ENCODE measurements at regions not wholly inside any gene's neighbourhood (a gene's known extent, or its start where the extent isn't known, plus 50 kb on each side); places are given as distances from the start of the nearest gene placed in this dataset.

- ATAC-seq: peak; percentile 63 to 67
- peak overlapping the region; percentile 76 for H3K4me3 Mint-ChIP-seq
- H3K9me3 Mint-ChIP-seq: no peaks in the 10 kb centered on the region
- peak; percentile 34 for DNase-seq
- peaks cover 61% of the 10 kb centered on the region for H3K4me1 Mint-ChIP-seq (ENCODE audit: low read depth)
- no peaks in the 10 kb centered on the region for H3K36me3 Mint-ChIP-seq (ENCODE audit: insufficient read depth)
- no peaks in the 10 kb centered on the region for H3K27me3 Mint-ChIP-seq (ENCODE audit: low read depth)
Observed at GRCh38 chr12:89863493-89863938, 154.9 kb upstream of the ATP2B1 start.

DNA sequence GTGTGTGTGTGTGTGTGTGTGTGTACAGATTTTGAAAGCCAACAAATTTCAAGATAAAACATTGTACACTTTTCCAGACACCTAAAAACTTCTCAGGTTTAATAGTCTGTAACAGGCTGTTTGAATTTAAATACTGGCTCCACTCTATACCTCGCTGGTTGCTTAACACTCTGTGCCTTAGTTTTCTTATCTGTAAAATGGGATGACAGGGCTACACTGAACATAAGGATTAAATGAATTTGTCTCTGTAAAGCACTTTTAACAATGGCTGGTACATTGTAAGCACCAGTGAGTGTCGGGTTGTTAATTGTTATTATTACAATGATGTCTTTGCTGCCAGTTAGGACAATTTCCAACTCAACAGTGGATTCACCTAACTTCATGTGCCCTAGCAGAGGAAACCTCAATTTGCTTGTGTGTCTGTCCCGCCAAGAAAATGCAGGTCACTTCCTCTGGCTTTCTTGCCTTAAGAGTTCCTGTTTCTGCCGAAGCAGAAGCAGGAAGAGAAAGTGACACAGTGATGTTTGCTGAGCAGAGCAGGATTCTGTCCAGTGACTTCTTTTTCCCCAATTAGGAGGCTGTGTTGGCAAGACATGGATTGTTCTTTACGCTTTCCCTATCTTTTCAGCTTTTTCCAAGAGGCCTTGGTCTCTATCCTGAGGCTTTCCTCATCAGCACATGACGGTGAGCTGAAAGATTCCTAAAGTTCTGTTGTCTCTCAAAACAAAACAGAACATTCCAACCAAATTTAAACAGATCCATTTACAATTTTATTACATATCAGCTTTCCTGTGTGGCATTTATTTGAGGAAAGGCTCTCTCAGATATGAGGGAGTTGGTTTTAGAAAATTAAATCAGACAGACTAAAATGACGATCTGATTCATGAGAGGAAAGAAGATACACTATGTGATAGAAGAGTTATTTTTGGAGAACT, 154.1 kb upstream of the ATP2B1 start:
- Mint-ChIP-seq H3K4me1 (ENCODE audit: low read depth) (peaks cover 63% of the 10 kb centered on the region), H3K27me3 (ENCODE audit: low read depth) (no peaks in the 10 kb centered on the region), H3K36me3 (ENCODE audit: insufficient read depth) (no peaks in the 10 kb centered on the region), H3K4me3 (peak overlapping the region; percentile 76), H3K9me3 (no peaks in the 10 kb centered on the region)
- DNase-seq: peak; percentile 9
- peak; percentile 39 to 44 for ATAC-seq

DNA sequence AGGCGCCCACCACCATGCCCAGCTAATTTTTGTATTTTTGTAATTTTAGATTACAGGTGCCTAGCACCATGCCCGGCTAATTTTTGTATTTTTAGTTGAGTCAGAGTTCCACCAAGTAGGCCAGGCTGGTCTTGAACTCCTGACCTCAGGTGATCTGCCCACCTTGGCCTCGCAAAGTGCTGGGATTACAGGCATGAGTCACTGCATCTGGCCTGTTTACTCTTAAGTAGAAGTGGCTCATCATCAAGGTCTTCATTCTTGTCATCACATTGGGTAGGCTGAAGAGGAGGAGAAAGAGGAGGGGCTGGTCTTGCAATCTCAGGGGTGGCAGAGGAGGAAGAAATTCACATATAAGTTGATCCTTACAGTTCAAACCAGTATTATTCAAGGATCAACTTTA, 152.4 kb upstream of the ATP2B1 start:
- peaks cover 76% of the 10 kb centered on the region for H3K4me1 Mint-ChIP-seq (ENCODE audit: low read depth)
- DNase-seq (peak; percentile 7), ATAC-seq (peak in 1 of 2 donors; percentile 25)
- H3K4me3 Mint-ChIP-seq: no peak overlapping the region
- no peaks in the 10 kb centered on the region for H3K36me3 Mint-ChIP-seq (ENCODE audit: insufficient read depth)
- H3K9me3 Mint-ChIP-seq: no peaks in the 10 kb centered on the region
- no peaks in the 10 kb centered on the region for H3K27me3 Mint-ChIP-seq (ENCODE audit: low read depth)

DNA sequence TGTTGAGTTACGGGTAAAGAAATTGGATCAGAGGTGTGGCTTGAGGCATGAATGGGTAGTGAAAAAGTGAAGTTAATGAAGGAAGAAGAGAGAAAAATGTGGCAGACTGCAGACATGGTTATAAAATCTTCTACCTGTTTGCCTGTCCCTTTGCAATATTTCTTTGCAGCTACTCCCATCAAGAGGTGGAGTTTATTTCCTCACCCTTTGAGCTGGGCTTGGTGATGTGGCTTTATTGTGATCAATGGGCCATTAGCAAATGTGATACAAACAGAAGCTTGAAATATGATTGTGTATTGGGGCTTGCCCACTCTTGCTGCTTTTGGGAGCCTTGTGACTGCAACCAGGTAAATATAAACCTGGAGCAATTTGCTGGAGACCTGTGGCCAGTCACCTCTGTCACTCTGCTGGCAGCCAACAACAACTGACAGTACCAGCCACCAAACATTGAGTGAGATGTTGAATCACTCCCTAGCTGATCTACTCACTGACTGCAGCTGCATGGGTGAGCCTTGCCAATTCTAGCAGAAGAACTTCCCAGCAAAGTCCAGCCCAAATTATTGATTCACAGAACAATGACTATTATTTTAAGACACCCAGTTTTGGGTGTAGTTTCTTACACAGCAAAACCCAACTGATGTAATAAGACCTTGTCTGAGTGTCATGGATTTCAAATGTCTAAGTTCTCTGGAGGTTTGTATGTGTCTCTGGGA, 151.0 kb upstream of the ATP2B1 start:
- no peaks in the 10 kb centered on the region for H3K9me3 Mint-ChIP-seq
- DNase-seq (no peak), ATAC-seq (no peak)
- H3K27me3 Mint-ChIP-seq (ENCODE audit: low read depth): no peaks in the 10 kb centered on the region
- H3K4me3 Mint-ChIP-seq: no peak overlapping the region
- H3K4me1 Mint-ChIP-seq (ENCODE audit: low read depth): peaks cover 75% of the 10 kb centered on the region
- no peaks in the 10 kb centered on the region for H3K36me3 Mint-ChIP-seq (ENCODE audit: insufficient read depth)

GRCh38 chr12:89858718-89859117, 150.1 kb upstream of the ATP2B1 start:
- Mint-ChIP-seq H3K36me3 (ENCODE audit: insufficient read depth) (no peaks in the 10 kb centered on the region), H3K4me3 (no peak overlapping the region), H3K9me3 (no peaks in the 10 kb centered on the region), H3K27me3 (ENCODE audit: low read depth) (no peaks in the 10 kb centered on the region), H3K4me1 (ENCODE audit: low read depth) (peaks cover 69% of the 10 kb centered on the region)
- ATAC-seq (no peak), DNase-seq (no peak)

- H3K4me1 Mint-ChIP-seq (ENCODE audit: low read depth): peaks cover 59% of the 10 kb centered on the region
- no peaks in the 10 kb centered on the region for H3K27me3 Mint-ChIP-seq (ENCODE audit: low read depth)
- H3K9me3 Mint-ChIP-seq: no peaks in the 10 kb centered on the region
- H3K4me3 Mint-ChIP-seq: no peak overlapping the region
- no peaks in the 10 kb centered on the region for H3K36me3 Mint-ChIP-seq (ENCODE audit: insufficient read depth)
- DNase-seq (no peak), ATAC-seq (no peak)
Observed at GRCh38 chr12:89857652-89858274, 149.1 kb upstream of the ATP2B1 start.

DNA sequence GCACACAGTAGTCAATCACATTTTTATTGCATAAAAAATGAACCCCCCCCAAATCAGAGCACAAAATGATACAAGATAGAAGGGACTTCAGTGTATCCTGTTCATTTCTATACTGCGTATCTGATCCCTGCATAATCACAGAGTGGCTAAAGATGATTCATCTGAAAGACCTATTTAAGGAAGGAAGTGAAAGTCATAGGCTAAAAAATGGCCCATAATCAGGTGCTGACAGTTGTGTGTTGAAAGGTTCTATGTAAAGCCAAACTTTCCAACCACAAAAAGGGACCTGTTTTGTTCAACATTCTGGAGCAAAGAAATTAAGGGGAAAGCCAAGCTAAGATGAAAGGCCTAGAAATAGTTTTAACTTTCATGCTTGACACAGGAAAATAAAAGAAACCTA, 147.8 kb upstream of the ATP2B1 start:
- DNase-seq (no peak), ATAC-seq (peak; percentile 85 to 87)
- H3K36me3 Mint-ChIP-seq (ENCODE audit: insufficient read depth): no peaks in the 10 kb centered on the region
- peaks cover 46% of the 10 kb centered on the region for H3K4me1 Mint-ChIP-seq (ENCODE audit: low read depth)
- H3K4me3 Mint-ChIP-seq: no peak overlapping the region
- H3K9me3 Mint-ChIP-seq: no peaks in the 10 kb centered on the region
- H3K27me3 Mint-ChIP-seq (ENCODE audit: low read depth): no peaks in the 10 kb centered on the region

GRCh38 chr12:89848732-89849131, 140.1 kb upstream of the ATP2B1 start:
- no peak for ATAC-seq
- DNase-seq: no peak
- H3K27me3 Mint-ChIP-seq (ENCODE audit: low read depth): no peaks in the 10 kb centered on the region
- no peaks in the 10 kb centered on the region for H3K9me3 Mint-ChIP-seq
- H3K36me3 Mint-ChIP-seq (ENCODE audit: insufficient read depth): no peaks in the 10 kb centered on the region
- H3K4me1 Mint-ChIP-seq (ENCODE audit: low read depth): peaks cover 3% of the 10 kb centered on the region
- no peak overlapping the region for H3K4me3 Mint-ChIP-seq

DNA sequence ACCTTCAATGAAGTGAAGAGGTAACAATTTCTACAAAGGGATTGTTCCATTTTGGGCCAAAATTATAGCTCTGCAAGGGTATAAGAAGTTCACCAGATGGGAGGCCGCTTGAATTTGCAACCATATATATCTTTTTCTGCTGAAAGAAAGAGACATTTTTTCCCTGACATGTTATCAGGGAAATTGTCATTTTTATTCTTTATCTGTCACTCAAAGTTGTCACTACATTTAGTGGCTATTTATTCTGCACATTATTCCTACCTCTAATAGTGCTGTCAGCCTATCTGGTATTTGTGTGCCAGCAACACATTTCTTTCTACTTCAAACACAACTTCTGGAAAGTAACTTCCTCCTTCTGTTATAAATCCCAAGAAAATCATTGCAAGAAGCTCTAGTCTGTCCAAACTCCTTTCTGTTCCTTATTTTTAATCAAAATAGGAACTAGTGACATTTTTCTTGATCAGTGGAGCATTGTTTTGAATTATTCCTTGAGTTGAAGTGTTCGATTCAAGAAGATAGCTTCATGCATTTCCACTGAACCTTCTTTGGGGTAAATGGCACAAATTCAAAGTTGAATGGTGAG, 137.9 kb upstream of the ATP2B1 start:
- no peaks in the 10 kb centered on the region for H3K27me3 Mint-ChIP-seq (ENCODE audit: low read depth)

GRCh38 chr12:89845767-89846166, 137.1 kb upstream of the ATP2B1 start:
- peaks cover 3% of the 10 kb centered on the region for H3K4me1 Mint-ChIP-seq (ENCODE audit: low read depth)
- H3K27me3 Mint-ChIP-seq (ENCODE audit: low read depth): no peaks in the 10 kb centered on the region
- H3K36me3 Mint-ChIP-seq (ENCODE audit: insufficient read depth): no peaks in the 10 kb centered on the region
- ATAC-seq: no peak
- no peaks in the 10 kb centered on the region for H3K9me3 Mint-ChIP-seq
- DNase-seq: no peak
- H3K4me3 Mint-ChIP-seq: no peak overlapping the region

More for the DNA sequence above, 137.9 kb upstream of the ATP2B1 start:
- Mint-ChIP-seq H3K9me3 (no peaks in the 10 kb centered on the region), H3K36me3 (ENCODE audit: insufficient read depth) (no peaks in the 10 kb centered on the region), H3K4me3 (no peak overlapping the region), H3K4me1 (ENCODE audit: low read depth) (peaks cover 3% of the 10 kb centered on the region)
- no peak for DNase-seq
- no peak for ATAC-seq

- DNase-seq (no peak), ATAC-seq (no peak)
- Mint-ChIP-seq H3K9me3 (no peaks in the 10 kb centered on the region), H3K4me1 (ENCODE audit: low read depth) (peaks cover 3% of the 10 kb centered on the region), H3K4me3 (no peak overlapping the region), H3K36me3 (ENCODE audit: insufficient read depth) (no peaks in the 10 kb centered on the region), H3K27me3 (ENCODE audit: low read depth) (no peaks in the 10 kb centered on the region)
Observed at GRCh38 chr12:89845366-89845765, 136.7 kb upstream of the ATP2B1 start.

DNA sequence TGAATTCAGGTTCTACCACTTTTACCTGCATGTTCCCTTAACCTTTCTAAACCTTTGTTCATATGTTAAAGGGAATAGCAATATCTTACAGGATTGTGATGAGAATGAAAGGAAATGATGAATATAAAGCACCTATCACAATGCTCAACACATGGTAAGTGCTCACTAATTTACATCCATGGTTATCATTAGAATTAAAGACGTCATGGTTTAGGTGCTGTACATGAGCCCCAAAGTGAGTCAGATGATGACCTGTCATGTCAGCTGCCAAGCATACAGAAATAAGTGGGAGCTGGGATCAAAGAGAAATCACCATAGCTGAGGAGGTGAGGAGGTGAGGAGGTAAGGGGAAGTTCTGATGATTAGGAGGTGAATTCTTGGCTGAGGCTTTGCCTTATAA, 135.9 kb upstream of the ATP2B1 start:
- no peak overlapping the region for H3K4me3 Mint-ChIP-seq
- DNase-seq (no peak), ATAC-seq (no peak)
- H3K9me3 Mint-ChIP-seq: no peaks in the 10 kb centered on the region
- H3K36me3 Mint-ChIP-seq (ENCODE audit: insufficient read depth): no peaks in the 10 kb centered on the region
- no peaks in the 10 kb centered on the region for H3K27me3 Mint-ChIP-seq (ENCODE audit: low read depth)
- H3K4me1 Mint-ChIP-seq (ENCODE audit: low read depth): peaks cover 3% of the 10 kb centered on the region

DNA sequence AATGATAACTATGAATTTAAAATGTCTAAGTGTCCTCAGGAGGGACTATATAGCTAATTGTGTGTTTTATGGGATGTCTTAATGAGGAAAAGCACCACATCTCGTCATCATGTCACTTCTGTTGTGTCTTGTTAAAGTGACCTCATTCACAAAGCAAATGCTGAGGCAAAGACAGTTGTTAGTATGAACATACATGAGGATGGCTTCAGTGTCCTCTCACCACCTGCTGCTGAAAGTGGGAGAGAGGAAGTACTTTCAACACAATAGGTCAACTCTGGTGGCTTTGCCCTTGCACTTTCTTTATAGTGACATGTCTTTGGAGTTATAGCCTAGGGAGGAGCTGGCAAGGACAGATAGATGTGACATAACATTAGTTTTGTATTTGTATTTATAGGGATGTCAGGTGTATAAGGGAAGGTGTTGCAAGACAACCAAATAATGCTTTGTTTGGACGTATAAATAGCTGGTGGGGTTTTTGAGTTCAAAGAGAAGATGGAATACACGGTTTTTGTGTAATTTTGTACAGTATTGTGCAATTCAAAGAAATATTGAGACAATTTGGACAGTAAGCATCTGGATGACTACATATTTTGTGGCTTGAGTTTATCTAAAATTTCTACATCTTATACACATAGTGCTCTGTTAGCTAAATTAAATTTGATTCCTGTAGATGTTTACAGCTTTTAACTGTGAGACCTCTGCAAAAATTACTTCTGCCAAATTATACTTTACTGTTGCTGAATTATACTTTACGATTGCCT, 131.7 kb upstream of the ATP2B1 start:
- Mint-ChIP-seq H3K9me3 (no peaks in the 10 kb centered on the region), H3K27me3 (ENCODE audit: low read depth) (no peaks in the 10 kb centered on the region), H3K36me3 (ENCODE audit: insufficient read depth) (no peaks in the 10 kb centered on the region), H3K4me3 (no peak overlapping the region), H3K4me1 (ENCODE audit: low read depth) (peaks cover 3% of the 10 kb centered on the region)
- ATAC-seq: no peak
- DNase-seq: no peak

- ATAC-seq: no peak
- no peaks in the 10 kb centered on the region for H3K4me1 Mint-ChIP-seq (ENCODE audit: low read depth)
- no peaks in the 10 kb centered on the region for H3K9me3 Mint-ChIP-seq
- H3K36me3 Mint-ChIP-seq (ENCODE audit: insufficient read depth): no peaks in the 10 kb centered on the region
- no peaks in the 10 kb centered on the region for H3K27me3 Mint-ChIP-seq (ENCODE audit: low read depth)
- no peak for DNase-seq
- no peak overlapping the region for H3K4me3 Mint-ChIP-seq
Observed at GRCh38 chr12:89839444-89839843, 130.8 kb upstream of the ATP2B1 start.
